Breast epithelium (tissue), 3 donors: ENCODE measurements at regions not wholly inside any gene's neighbourhood (a gene's known extent, or its start where the extent isn't known, plus 50 kb on each side); places are given as distances from the start of the nearest gene placed in this dataset.

Experiments
- POLR2A ChIP-seq: fragments of 450-650 bp; IDR thresholded peaks from one replicate; pipeline ENCODE4 v1.6.1; 2016; ENCODE audit warnings: antibody characterized with exemption, mild to moderate bottlenecking, moderate library complexity
- POLR2AphosphoS5 ChIP-seq, 3 donors: sonication (generic); formaldehyde crosslinking; IDR thresholded peaks; one replicate each; pipeline ENCODE4 v1.6.1; 2017; ENCODE audit warnings: antibody characterized with exemption in 3 of 3
- TF ChIP-seq, protein P1 (sequence below), 3 donors: fragments of 450-650 bp; IDR thresholded peaks; one replicate each; pipeline ENCODE4 v1.5.1; 2016 to 2017; ENCODE audit warnings: antibody characterized with exemption in 3 of 3, mild to moderate bottlenecking in 3 of 3, moderate library complexity in 3 of 3

DNA sequence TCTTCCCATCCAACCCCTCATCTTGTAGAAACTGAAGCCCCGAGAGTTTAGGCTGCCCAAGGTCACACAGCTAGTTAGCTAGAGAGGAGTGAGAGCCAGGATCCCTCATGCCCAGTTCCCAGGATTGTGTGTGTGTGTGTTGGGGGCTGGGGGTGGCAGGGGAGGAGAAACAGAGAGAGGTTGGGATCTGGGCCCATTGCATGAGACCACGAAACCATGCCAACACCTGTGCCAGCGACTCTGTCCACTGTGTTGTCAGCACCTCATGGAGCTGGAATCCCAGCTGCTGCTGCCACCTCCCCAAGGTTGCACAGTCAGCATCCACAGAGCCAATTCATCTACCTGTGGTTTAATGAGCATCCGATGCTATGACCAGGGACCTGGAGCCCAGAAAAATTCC, 115.4 kb upstream of the ZC3H12A start:
- TF ChIP-seq, protein P1, sequence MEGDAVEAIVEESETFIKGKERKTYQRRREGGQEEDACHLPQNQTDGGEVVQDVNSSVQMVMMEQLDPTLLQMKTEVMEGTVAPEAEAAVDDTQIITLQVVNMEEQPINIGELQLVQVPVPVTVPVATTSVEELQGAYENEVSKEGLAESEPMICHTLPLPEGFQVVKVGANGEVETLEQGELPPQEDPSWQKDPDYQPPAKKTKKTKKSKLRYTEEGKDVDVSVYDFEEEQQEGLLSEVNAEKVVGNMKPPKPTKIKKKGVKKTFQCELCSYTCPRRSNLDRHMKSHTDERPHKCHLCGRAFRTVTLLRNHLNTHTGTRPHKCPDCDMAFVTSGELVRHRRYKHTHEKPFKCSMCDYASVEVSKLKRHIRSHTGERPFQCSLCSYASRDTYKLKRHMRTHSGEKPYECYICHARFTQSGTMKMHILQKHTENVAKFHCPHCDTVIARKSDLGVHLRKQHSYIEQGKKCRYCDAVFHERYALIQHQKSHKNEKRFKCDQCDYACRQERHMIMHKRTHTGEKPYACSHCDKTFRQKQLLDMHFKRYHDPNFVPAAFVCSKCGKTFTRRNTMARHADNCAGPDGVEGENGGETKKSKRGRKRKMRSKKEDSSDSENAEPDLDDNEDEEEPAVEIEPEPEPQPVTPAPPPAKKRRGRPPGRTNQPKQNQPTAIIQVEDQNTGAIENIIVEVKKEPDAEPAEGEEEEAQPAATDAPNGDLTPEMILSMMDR (IDR thresholded peaks at IDR 0.05): no peak
- TF ChIP-seq POLR2A: no peak
- no peak for TF ChIP-seq POLR2AphosphoS5 (IDR thresholded peaks at IDR 0.05)
